Ishikawa (cell line): ENCODE measurements at regions not wholly inside any gene's neighbourhood (a gene's known extent, or its start where the extent isn't known, plus 50 kb on each side); places are given as distances from the start of the nearest gene placed in this dataset.

Experiments used
- YY1 ChIP-seq: IDR thresholded peaks from 2 replicates; pipeline ENCODE4 v1.6.1; 2012; ENCODE audit warnings: low read depth
- TF ChIP-seq, protein P1 (sequence below): IDR thresholded peaks from 2 replicates; pipeline ENCODE4 v1.6.1; 2012; ENCODE audit warnings: low read depth, mild to moderate bottlenecking

DNA sequence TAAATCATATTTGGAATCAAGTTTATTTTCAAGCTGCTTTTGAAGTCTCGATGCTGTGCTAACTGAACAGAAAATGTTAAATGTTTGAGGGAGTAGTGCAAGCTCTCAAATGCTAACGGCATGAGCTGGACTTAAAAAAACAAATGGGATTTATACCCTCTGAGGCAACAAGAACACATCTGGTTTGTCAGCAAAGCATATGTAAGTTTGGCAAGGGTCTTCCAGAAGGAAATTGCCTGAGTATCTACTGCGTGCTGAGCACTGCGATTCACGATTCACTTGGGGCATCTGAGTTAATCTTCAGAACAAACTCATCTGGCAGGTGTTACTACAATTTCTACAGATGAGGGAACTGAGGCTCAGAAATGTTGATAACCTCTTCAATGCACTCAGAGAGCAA lies 98.4 kb upstream of the C9orf72 start:
- TF ChIP-seq, protein P1, sequence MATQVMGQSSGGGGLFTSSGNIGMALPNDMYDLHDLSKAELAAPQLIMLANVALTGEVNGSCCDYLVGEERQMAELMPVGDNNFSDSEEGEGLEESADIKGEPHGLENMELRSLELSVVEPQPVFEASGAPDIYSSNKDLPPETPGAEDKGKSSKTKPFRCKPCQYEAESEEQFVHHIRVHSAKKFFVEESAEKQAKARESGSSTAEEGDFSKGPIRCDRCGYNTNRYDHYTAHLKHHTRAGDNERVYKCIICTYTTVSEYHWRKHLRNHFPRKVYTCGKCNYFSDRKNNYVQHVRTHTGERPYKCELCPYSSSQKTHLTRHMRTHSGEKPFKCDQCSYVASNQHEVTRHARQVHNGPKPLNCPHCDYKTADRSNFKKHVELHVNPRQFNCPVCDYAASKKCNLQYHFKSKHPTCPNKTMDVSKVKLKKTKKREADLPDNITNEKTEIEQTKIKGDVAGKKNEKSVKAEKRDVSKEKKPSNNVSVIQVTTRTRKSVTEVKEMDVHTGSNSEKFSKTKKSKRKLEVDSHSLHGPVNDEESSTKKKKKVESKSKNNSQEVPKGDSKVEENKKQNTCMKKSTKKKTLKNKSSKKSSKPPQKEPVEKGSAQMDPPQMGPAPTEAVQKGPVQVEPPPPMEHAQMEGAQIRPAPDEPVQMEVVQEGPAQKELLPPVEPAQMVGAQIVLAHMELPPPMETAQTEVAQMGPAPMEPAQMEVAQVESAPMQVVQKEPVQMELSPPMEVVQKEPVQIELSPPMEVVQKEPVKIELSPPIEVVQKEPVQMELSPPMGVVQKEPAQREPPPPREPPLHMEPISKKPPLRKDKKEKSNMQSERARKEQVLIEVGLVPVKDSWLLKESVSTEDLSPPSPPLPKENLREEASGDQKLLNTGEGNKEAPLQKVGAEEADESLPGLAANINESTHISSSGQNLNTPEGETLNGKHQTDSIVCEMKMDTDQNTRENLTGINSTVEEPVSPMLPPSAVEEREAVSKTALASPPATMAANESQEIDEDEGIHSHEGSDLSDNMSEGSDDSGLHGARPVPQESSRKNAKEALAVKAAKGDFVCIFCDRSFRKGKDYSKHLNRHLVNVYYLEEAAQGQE = no peak
- no peak for TF ChIP-seq YY1
